GM19328 (cell line): ENCODE measurements at regions not wholly inside any gene's neighbourhood (a gene's known extent, or its start where the extent isn't known, plus 50 kb on each side); places are given as distances from the start of the nearest gene placed in this dataset.

ENCODE experiments used
- ATAC-seq: cut with Tn5 transposase; IDR thresholded peaks from one replicate; pipeline ENCODE4 v1.9.1; 2021; ENCODE audit warnings: mild to moderate bottlenecking, moderate library complexity; ENCODE audit not compliant: unreplicated experiment

DNA sequence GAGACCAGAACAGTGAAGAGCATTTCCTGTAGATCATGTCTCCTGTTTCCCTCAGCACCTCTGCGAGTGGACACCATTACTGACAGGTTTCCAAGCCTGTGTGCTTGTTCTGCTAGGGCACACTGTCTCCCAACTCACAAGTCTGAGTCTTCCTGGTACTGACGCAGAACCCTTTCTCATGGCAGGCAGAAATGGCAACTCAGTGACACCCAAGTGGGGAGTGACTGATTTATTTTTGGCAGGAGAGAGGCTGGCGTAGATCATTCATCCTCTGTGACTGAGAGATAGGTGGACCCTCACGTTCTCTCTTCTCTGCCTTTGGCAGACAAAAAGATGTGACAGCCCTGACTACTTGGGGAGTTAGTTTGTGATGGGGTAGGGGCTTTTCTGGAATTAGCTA is 183.4 kb downstream of the RFC3 start:
- ATAC-seq = no peak

DNA sequence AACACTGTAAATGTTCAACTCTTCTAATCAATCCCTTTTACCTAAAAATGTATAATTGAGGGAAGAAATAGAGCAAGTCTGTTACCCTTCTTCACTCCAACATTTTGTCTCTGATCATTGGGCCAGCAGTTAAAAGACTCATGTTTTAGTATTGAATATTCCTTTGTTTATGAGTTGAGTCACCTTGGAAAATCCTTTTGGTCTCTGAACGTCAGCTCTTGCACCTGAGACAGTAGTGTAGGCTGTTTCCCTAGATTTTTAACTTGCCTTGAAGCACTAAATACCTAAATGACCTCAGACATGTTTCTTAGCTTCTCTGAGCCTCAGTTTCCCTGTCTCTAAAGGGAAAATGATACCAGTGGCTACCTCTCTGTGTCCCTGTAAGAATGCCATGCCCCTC is 184.2 kb downstream of the RFC3 start:
- ATAC-seq = no peak

DNA sequence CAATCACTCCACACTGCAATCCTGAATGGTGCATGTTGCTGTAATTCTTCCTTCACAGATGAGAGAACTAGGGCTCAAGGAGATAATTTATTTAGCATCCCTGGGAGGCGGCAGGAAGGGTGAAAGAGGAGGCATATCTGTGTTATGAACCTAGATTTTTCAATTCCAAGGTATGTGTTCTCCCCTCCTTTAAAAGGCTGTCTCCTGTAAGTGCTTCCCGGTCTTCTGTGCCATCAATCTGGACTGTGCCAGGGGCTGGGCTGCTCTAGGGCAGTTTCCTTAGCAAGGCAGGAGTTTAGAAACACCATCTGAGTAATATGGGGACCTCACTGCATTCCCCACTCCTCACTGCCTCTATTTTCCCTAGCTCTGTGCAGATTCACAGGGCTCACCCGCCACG is 185.0 kb downstream of the RFC3 start:
- ATAC-seq = no peak

DNA sequence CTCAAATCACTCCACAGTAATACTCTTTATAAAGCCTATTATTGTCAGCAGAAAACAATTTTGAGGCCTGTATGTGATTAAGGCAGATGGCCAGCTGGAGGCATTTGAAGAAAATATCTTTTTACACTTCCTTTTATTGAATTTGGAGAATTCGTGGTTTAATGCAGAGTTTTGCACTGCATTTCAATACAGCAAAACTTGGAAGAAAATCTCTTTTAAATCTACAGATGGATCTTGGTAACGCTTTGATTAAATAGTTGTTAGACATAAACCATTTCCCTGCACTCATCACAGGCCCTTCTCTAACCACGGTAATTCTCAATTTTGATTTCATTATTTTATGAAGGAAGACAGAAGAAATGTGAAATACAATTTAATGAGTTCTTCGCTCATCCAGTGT is 185.7 kb downstream of the RFC3 start:
- no peak for ATAC-seq

DNA sequence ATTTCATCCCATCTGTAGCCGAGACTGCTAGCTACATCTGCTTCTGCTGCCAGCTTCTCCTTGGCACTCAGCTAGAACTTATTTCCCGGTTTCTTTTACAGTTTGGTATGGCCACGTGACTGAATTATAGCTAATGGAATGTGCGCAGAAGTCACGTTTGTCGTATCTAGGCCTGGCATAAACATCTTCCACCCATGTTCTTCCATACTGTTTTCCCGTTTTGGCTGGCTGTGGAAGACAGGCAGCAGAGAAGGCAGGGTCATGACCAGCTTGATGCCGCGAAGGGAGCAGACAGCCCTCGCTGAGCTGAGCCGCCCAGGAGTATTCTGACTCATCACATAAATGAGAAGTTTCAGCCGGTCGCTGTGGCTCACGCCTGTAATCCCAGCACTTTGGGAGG is 186.7 kb downstream of the RFC3 start:
- no peak for ATAC-seq

DNA sequence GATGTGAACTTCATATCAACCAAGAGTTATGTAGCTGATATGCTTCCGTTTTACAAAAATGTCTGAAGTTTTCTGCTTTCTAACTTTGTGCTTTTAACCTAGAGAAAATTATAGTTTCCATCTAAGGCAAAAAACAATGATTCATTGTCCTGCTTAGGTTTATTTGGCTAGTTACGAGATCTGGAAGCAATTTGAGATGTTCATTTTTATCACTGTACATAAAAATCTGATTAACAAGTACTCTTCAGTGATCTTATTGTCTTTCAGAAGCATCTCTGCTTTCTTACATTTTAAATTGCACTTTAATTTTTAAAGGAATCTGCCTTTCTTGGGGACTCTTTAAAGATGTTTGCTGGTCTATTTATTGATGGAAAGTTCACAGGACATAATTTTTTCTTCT is 188.1 kb downstream of the RFC3 start:
- ATAC-seq = no peak

DNA sequence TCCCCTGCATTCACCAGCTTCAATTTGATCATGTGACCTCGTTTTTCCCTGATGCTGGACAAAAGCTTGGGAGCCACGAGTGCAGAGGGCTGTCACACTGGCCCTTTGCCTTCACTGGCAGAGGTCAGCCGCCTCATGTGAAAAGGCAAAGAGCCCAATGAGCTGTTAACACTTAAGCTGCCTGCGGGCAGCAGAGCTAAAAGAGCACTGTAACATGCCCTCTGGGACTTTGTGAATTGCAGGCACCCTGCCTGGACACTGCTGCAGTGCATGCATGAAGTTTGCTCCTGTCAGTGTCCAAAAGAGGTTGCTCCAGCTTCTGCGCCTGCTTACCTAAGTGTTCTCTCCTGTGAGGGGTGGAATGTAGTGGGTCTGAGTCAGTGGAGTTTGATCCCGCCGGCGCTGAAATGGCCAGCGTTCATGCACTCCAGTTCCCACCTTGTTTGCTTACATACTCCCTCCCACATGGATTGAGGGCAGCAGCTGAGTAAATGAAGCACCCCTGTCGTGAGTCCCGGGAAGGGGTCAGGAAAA is 193.7 kb downstream of the RFC3 start:
- ATAC-seq = no peak

DNA sequence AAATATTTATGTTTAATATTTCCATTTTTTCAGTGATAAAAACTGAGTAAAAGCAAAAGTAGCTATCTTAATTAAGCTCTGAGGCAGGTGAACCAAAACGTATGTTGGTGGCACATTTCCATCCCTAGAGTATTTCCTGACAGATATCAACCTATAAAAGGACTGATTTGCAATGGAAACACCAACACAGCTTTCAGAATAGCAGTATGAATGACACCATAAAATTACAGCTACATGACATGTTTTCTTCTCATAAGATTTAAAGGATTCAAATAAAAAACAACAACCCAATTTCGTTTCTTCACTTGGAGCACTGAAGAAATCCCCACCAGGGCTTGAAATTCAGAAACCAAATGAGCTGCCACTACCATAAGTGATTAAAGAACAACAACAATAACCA is 194.4 kb downstream of the RFC3 start:
- ATAC-seq = no peak

DNA sequence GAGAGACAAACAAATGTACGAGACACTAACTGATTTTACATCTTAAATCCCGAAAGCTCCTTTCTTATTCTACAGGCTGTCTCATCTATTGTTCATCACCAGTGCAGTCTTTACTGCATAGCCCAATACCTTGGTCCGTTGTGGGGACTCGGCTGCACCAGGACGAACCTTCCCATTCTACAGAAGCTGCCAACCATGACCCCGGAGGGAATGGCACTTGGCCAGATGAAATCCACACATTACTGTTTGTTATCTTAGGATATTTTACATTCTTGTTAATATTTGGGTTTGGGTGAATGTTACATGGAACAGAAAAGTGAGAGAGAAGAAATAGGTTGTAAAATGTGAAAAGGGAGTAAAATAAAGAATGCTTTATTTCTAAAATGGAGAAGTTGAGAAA is 195.1 kb downstream of the RFC3 start:
- ATAC-seq = no peak

DNA sequence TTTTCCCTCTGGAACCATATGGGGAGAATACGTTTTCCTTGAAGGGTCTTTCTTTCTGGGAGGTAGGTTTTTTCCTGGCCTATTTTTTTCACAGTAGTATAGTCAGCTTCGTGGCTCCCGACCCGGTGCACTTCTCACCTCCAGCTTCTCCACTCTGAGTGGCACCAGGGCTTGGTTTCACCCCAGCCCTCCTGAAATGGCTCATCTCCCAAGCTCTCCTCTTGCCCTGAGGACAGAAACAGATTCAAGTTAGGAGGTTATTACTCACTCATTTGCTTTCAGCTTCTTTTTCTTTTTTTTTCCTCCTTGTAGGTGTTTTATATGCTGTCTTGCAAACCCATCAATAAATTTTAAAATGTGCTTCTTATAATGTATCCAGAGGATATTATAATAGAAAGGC is 199.3 kb downstream of the RFC3 start:
- ATAC-seq = no peak

DNA sequence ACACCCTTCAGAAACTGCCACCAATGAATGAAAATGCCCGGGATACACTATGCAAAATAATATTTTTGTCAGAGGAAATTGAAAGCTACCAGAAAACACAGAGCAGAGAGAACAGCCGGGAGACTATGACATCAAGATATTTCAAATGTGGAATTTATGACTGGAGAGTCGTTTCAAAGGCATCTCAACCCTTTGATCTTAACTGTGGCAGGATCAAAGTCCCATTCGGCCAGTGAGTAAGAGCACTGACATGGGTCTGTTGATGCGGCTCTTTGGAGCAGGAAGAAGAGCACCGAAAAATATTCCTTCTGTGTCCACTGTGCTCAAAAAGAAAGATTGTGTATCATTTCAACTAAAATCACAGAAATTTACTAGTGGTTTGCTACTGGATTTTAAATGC is 201.9 kb downstream of the RFC3 start:
- ATAC-seq = no peak

DNA sequence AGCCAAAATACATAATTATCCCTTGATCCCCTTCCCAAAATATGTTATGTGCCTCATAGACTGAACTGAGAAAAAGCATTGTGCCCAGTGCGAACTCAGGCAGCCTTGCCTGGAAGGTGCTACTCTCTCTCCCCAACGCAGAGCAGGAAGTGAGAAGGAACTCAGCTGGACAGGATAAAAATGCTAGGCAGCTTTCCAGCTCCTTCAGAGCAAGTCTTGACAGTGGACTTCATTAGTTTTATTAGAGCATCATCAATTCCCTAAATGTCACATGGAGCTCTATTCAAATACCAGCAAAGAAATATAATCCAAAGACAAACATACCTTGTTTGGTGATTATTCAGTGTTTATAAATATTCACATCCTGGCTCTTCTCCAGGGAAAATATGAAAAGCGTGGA is 202.4 kb downstream of the RFC3 start:
- ATAC-seq = no peak

DNA sequence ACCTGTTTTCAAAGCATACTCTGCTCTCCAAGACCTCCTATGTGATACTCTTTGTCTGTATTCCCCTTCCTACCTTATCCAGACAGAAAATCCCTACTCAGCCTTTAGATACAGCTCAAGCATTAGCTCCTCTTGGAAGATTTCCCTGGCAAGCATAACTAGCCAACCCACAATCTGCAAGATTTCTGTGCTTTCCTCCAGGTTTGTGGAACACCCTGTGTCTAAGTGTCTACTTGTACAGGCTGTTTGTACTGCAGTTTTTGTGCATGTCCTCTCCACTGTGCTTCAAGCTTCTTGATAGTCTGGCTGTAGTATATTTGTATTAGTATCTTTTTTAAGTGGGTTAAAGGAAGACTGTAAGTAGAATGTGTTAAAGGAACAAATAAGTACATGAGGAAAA is 203.7 kb downstream of the RFC3 start:
- ATAC-seq = no peak

DNA sequence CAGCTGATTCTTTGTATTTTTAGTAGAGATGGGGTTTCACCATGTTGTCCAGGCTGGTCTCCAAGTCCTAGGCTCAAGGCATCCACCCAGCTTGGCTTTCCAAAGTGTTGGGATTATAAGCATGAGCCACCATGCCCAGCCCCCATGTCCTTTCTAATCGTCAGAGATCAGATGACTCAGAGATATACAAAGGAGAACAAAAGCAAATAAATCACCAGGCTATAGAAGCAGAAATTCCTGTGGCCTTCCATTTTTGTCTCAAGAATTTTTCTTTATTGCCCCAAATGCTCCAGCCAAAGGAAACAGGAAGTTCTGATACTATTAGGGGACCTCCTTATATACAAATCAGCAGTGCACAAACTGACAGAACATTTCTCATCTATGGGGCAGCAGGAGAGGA is 207.8 kb downstream of the RFC3 start:
- no peak for ATAC-seq

DNA sequence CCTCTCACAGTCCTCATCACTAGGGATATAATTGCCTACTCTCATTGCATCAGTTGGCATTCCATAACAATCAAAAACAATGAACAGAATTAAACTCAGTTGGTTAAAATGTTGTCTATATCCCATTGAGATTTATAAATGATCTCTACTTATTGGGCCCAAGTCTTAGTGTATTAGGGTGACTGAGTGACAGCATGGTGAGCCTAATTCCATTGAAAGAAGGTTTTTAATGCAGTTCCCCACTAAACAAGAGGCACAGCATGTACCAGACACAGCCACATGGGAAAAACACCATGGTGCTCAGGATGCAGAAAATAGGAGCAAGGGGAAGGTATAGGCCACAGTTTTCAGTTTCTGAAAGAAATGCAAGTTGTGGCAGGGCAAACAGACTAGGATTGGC is 208.4 kb downstream of the RFC3 start:
- no peak for ATAC-seq

DNA sequence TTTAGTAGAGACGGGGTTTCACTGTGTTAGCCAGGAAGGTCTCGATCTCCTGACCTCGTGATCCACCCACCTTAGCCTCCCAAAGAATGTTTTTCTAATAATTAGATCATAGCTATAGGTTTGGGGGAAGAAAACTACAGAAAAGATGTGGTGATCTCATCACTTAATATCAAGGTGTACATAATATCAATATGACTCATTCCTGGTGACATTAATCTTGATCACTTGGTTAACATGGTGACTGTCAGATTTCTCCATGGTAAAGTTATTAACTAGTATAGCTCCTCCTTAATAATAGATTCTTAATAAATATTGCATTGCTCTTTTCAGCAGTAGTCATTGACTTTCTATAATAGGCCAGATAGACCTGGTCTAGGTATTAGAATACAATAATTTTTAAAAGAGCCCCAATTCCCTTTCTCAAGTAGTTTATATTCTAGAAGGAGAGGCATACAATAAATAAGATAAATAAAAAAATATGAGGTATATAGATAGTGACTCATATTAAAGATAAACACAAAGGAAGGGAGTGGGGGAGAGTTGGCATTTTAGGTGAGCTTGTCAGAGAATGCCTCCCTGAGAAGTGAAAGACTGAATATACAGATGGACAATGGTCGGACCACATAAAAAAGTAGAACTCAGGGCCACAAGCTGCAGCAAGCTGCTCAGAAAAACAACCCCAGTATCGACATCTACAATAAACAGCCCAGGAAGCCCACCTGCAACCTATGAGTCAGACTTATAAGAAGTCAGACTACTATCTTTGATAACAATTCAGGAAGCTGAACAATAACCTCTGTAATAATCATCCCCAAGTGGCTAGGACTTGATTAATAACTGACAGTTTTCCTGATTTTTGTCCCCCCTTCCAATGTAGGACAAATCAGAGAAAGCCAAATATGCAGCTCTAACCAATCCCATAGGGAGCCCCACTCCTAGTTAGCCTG is 210.8 kb downstream of the RFC3 start:
- ATAC-seq = no peak

DNA sequence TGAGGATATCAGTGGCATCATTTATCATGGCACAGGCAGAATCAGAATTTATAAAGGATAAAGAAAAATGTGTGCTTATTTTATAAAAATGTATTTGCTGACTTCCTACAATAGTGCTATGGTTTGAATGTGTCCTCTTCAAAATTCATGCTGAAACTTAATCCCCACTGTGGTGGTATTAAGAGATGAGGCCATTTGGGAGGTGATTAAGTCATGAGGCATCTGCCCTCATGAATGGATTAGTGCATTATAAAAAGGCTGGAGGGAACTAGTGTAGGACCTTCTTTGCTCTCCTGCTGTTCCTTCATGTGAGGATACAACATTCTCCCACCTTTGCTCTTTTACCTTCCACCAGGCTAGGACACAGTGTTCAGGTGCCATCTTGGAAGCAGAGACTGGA is 212.8 kb downstream of the RFC3 start:
- ATAC-seq = no peak

DNA sequence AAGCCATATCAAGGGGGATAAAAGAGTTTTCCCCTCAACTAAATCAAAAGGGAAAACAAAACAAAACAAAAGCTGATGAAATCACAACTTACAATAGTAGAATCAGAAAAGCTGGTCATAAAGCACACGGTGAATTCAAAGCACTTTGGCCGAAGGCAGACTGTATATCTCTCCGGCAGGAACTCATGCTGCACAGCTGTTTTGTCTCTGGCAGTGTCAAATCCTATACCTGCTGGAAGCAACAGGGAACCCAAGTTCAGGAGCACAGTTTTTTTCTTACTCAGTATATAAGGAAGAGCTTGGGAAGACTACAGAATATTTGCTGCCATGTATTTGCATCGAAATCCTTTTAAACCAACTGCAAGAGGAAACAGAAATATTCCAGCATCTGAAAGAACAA is 213.7 kb downstream of the RFC3 start:
- no peak for ATAC-seq

DNA sequence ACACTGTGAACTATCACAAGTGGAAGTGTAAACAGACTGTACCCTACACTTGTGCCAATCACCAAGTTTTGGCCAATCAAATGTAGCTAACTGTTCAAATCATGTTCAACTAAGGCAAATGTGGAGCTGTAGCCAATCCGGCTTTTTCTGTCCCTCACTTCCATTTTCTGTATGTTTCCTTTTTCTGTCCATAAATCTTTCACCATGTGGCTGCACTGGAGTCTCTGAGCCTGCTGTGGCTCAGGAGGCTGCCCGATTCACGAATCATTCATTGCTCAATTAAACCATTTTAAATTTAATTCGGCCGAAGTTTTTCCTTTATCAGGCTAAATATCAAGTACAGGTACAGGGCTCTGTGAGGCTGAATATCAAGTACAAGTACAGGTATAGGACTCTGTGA is 216.5 kb downstream of the RFC3 start:
- no peak for ATAC-seq

DNA sequence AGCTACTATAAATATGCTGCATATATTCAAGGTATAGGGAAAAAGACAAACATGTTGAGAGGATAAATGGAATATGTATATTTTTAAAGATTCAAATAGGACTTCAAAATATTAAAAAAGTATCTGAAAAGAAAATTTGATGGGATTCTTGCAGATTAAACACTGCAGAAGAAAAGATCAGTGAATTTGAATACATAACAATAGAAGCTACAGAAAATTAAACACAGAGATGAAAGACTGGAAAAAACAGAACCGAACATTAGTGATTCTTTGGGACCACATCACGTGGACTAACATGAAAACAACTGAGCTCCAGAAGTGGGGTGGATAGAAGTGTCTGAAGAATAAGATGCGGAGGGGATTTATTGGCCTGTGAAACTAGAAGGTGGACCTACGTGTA is 217.2 kb downstream of the RFC3 start:
- no peak for ATAC-seq

DNA sequence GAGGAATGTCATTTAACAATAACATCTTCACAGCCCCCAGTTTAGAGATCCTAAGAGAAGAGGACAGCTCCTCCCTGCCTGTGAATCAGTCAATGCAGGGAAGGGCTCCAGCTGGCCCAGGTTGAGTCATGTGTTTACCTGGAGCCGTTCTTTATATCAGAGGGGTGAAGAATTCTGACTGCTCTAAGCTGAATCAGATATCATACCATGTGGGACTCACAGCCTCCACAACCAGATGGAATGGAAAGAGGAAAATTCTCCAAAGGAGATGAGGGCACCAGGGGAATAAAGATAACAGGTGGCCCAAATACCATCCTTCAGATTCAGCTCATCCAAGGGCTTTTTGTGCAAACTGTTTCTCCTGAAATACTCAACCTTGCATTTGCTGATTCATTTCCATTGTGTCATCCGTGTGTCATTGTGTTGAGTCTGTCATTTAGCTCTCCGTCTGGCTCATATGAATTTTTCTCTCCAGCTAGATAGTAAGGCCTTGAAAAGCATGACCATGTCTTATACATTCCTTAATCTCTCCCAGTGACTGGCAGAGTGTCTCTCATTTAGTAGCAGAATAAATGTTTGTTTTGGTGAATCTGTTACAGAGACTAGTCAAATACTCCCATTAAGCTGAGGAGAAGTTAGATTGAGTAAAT is 217.9 kb downstream of the RFC3 start:
- ATAC-seq = no peak
